GM21447 (cell line): ENCODE measurements at regions not wholly inside any gene's neighbourhood (a gene's known extent, or its start where the extent isn't known, plus 50 kb on each side); places are given as distances from the start of the nearest gene placed in this dataset.

Source experiments
- ATAC-seq: cut with Tn5 transposase; IDR thresholded peaks from one replicate; pipeline ENCODE4 v1.9.1; 2021; ENCODE audit not compliant: unreplicated experiment

DNA sequence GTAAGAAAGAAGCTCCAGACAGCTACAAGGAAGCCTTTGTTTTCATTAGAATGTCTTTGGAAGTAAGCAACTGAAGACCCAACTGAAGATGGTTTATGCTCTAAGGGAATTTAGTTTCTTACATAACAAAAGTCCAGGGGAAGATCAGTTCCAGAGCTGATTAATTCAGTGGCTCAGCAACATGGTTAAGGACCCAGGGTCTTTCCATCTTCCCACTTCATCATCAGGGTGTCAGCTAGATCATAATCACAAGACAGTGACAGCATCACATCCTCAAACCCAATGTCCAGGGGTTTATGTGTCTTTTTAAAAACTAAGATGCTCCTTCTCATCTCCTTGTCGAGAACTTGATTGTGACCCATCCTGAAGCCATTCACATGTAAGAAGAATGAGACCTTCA is 119.7 kb upstream of the PRDM1 start:
- ATAC-seq = no peak

DNA sequence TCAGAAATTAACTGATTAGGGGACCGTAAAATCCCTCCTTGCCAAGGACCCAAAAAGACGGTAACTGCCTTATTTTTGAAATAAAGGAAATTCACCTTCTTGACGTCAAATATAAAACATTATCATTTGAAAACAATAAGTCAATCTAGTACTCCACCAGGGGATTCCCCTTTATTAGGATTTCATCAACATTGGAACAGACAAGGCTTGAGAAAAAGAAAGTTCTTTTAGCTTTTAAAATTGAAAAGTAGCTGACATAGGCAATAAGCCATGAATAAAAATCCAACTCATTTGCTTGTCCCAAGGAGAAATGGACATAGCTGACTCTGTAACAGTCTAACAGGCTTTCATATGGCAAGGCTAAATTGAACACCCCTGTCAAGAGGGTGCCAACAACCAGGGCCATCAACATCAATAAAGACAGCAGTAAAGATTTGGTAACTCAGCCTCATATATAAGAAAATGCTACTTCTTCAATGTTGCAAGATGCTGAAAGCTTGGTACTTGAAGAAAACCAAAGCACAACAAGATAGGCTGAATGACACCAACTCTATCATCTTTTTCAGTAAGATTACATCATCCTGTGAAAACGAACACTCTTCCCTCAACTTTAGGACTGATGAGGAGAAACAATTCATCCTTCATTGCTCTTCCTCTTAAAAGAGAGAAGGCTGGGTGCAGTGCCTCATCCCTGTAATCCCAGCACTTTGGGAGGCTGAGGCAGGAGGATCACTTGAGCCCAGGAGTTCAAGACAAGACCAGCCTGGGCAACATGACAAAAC is 121.0 kb upstream of the PRDM1 start:
- ATAC-seq = no peak

DNA sequence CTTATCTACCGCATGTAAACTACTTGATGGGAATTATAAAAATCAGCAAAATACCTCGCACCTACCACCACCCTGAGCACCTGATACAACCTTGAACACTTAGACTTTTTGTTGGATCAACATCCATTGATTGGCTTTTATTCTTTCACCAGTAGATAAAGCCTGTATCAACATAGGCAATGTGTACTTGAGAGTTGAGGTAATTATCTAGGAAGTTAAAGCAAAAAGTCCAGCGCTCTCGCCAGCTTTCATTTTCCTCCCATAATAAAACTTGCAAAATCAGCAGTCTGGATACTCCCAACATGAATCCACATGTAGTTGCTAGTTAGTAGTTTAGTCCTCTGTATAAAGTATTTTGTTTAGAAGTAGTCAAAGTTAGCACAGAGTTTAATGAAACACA is 132.0 kb upstream of the PRDM1 start:
- ATAC-seq = no peak

DNA sequence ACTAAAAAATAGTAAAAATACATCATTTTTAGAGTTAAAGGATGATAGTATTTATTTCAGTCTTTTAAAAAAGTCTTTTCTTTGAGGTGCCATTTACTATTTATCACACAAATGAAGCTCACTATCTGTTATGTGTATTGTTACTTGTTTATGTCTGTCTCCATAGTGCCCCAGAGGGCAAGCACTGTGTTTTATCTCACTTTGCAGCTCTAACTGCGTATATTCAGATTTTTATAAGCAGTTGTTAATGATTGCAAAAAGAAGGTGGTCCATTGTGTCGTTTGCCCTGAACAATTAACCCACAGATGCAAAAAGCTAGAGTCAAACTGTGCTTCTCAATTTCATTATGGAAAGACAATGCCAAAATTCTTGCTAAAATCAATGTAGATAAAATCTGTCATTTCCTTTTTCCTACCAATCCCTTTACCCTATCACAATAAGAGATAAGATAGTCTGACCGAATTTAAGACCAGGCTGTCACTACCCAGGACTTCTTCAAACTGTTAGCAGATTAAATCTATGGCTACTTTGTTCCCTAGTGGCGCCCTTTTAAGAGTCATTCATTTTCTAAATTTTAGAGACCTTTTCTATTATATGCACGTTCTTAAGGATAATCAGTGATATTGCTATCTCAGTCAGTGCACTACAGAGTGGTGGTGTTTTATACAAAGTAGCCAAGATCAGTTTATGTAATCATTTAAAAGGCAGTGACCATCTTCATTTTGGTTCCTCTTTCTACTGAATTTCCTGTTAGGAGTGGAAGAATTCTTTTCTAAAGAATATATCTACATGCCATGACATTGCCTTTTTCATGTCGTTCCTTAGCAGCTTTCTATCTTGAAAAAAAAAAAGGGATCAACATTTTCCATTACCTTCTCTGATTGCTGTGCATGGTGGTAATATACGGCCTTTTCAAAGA is 133.1 kb upstream of the PRDM1 start:
- ATAC-seq = no peak

DNA sequence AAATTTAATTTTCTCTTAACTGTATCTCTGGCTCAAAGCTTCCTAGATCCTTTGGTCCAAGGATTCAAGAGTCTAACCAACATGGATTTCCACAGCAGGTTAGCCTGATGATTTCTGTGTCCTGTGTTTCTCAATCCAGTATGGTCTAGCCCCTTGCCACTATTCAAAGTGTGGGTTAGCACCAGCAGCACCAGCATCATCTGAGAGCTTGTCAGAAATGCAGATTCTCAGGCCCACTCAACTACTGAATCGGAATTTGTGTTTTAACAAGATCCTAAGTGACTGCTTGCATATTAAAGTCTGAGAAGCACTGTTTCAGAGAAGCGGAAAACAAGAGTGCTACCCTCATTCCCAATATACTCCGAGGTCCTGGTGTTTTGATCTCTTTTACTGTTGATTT is 133.8 kb upstream of the PRDM1 start:
- no peak for ATAC-seq

DNA sequence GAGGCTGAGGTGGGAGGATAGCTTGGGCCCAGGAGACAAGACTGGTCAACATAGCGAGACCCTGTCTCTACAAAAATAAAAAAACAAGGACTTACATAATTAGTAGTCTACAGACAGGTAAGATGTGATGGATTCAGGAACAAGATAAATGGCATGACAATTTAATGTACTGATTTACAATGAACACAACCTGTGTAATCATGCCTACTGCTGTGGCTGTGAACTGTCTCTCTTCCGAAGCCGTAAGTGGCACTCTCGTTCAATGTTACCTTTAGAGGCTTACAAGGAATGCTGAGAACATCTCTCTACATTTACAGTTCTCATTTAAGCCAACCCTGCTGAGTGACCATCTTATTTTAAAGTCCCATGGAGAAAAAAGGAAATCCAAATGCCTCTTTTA is 134.8 kb upstream of the PRDM1 start:
- no peak for ATAC-seq

DNA sequence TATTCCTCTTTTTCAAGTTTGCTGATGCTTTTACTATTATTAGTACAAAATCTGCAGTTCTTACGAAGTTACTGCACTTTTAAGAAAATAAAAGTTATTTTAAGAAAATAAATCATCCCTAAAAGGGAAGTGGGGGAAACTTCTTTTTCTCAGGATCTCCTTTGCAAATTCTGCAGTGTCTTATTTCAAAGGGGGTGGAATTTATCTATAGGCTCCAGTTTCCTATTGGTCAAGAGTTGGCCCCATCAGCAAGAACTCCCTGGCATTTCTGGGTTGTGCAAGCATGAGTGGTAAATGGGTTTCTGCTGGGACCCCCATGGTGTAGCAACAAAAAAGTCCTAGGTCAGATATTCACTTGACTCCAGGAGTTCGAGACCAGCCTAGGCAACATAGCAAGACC is 136.3 kb upstream of the PRDM1 start:
- no peak for ATAC-seq

DNA sequence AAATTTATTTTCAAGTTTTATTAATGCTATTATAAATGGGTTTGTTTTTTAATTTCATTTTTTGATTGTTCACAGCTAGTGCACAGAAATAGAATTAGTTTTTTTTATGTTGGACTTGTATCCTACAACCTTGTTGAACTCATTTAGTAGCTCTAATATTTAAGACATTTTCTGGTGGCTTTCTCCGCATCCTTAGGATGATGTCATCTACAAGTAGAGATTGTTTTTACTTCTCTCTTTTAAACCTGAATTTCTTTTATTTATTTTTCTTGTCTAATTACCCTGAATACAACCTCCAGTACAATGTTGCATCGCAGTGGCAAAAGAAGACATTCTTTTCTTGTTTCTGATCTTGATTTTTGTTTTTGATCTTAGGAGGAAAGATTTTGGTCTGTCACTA is 142.6 kb upstream of the PRDM1 start:
- no peak for ATAC-seq

DNA sequence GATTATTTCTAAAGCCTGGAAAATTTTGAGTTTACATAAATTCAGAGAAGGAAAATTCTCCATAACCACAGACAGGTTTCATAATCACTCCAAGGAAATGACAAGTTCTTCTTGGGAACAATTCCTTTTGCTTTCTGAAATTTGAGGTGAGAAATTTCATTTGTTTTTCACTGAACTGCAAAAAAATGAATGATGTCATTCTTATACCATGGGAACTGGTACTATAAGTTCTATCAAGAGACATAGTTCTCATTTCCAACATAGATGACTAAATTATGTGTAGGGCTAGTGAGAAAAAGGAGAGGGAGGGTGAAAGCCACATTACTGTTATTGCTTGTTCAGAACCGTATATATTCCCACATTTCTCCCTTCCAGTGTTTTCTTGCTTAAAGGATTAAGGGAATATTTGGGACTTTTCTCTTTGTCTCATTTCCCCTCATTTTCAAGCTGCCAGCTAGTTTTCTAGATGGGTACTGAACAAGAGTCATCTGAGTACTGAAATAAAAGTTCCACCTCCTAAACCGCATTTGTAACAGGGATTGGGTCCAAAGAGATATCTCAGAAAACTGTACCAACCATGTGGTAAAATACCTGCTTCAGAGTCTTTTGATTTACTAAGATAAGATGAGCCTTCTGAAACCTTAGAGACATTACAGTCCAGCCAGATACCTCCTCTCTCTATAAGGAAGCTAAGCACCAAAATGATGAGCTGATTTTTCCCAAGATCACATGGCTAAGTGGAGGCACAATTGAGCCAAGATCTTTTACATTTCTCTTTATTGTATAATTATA is 144.3 kb upstream of the PRDM1 start:
- no peak for ATAC-seq

DNA sequence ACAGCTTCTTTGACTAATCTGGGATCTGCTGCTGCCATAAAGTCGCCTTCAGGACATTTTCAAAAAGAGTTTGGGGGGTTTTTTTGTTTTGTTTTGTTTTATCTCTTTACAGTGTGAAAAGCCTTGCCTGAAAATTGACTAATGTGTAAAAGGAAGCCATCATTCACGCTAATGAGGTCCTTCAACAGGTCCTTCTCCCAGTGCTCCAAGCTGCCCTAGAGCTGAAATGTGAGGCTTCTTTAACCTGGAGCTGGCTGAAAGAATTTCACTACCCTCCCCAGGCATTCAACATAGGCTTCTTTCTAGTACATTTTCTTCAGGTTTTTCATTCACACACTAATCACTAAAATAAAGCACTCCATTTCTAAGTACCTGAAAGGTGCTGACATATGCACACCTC is 145.1 kb upstream of the PRDM1 start:
- no peak for ATAC-seq

DNA sequence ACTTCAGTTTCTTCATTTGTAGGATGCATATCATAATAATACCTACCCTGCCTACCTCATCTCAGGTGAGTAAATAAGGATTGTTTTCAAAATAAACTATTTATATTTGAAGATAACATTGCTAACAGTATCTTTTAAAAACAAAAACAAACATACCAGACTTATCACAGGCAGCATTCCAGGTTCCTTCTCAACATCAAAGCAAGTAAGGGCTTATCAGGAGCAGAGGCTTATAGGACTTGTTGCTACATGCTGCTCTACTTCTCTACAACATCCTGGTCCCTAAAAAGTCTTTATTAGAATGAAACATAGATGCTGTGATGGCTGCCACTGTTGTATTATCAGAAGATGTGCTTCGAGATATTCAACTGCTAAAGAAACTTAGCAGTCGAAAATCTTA is 149.2 kb upstream of the PRDM1 start:
- ATAC-seq = no peak

DNA sequence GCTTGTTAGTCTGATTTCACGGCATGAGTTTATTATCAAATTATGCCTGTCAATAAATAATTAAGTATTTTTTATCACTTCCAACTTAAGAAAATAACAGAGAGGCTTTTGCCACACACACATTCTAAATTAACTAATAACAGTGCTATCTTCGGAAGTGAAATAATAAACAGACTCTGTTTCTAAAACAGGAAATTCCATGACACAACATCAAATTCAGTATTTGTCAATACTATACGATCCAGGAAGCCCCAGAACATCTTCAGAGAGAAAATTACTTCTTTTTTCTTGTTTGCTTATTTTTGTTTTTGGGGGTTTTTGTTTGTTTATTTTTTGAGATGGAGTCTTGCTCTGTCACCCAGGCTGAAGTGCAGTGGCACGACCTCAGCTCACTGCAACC is 150.7 kb upstream of the PRDM1 start:
- no peak for ATAC-seq

DNA sequence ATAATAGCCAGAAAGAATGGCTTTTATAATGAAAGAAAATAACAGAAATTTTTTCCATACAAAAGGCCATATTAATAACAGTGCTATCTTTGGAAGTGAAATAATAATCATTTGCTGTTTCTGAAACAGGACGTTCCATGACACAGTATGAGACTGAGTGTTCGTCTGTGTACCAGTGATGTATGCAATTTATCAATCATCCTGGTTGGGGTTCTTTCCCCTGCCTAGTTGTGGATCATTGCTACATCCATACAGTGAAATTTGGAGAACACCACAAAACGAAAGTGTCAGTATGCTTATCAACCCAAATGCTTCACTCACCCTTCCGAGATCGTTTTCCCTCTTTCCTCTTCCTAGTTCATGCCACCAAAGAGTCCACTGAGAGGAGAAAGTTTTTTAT is 151.4 kb upstream of the PRDM1 start:
- ATAC-seq = no peak

DNA sequence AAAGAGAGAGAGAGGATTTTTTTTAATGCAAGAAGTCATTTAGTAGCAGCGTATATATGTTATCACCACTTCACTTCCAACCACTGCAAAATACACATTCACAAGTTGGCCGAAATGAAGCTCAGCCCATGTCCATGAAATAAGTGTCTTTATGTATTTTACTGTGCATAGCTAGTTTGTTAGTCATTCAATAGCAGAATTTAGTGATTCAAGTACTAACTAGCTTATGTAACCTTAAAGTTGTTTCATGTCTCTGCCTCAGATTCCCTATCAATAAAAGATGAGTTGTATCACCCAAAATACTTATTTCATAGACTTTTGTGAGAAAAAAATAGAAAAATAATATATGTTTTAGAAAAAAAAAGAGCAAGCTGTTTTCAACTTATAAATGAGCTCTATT is 153.7 kb upstream of the PRDM1 start:
- no peak for ATAC-seq

DNA sequence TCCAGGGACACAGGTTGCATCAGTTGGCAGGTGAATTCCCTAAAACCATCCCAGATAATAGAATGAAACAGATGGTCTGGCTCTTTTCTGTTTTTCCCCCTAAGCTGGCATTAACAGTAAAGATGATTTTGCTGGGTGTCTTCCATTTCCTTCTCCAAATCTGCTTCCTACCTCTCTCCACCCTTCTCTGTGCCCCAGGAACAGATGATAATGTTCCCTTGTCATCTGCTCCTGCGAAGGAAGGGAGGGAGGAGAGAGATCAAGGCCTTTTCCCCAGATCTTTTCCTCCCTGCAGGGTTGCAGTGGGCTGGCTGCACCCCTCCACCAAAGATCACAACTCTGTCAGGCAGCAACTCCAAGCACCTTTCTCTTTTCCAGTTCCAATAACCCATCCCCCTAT is 156.5 kb upstream of the PRDM1 start:
- no peak for ATAC-seq

DNA sequence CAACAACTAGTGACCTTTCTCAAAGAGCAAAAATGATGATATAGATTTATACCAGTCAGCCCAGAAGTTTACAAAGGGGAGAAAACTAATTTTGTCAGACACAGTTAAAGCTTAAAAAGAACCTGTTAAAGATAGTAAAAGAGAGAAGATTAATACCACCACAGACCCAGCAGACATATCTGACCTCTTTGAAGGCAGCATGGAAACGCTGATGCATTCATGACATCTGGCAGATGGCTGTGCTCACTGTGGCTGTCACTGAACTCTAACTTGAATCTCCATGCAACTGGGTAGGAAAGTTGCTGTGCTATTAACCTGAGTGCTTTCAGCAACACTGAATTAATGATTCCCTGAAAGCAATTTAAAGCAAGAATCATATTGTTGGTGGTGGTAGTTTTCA is 159.8 kb upstream of the PRDM1 start:
- no peak for ATAC-seq

DNA sequence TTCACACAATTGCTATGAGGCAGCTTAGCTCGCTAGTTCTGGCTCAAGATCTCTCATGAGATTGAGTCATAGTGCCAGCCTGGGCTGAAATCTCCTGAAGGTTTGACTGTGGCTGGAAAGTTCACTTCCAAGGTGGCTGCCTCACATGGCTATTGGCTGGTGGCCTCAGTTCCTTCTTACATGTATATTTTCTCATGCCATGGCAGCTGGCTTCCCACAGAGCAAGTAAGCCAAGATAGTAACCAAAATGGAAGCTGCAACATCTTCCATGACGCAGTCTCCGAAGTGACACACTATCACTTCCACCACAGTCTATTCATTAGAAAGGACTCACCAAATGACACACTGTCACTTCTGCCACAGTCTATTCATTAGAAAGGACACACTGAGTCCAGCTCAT is 160.4 kb upstream of the PRDM1 start:
- no peak for ATAC-seq

DNA sequence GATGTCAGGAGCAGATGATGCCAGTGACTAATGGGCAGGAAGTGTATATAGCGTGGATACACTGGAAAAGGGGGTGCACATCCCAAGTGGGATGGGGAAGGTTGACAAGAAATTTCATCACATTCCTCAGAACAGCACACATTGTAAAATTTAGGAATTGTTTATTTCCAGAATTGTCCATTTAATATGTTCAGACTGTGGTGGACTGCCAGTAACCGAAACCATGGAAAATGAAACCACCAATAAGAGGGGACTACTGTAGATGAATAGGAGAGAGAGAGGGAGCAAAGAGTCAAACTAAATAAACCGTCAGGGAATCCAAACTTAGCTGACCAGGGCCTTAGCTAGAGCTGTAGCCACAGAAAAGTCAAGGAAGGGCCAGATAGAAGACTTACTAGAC is 164.4 kb upstream of the PRDM1 start:
- ATAC-seq = no peak

DNA sequence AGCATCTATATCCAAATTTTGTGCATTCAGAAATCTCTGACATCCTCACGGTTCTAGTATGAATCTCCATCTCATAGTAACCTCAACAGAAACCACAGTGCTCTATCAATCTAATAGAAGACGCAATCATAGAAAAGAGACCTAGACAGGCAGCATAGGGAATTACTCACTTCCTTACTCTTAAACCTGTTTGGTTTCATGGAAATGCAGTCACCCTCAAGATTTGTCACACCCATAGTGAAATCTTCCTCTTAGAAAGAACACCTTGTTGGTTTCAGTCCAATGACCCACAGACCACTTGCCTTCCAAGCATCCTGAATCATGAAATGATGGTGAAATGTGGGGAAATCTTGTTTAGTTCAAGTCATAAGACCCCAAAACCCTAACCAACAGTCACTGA is 166.1 kb upstream of the PRDM1 start:
- no peak for ATAC-seq

DNA sequence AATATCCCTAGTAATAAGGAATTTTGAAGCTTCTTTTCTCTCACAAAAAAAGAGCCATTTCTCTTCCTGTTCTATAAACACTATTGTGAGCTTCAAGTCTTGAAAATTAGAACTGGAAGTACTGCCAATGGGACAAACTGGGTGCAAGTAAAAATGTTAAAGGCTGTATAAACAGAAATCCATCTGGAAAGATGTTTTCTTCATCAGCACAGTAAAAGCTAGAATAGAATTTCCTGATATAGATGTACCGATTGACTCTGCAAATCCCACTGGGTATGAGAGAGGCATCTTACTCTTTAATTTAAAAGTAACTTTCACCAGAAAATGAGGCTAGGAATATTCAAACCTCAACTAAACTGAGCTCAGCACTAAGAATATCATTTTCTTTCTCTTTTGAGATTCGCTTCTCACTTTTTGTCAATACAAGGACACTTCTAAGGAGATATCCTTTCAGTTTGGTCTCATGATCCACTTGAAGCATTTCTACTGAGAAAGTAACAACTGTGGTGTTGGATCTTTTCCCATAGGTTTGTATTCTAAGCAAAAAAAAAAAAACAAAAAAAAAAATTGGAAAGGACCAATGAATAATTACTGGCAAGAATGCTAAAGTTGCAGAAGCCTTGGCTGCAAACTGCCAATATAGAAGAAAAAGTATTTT is 169.0 kb upstream of the PRDM1 start:
- no peak for ATAC-seq

DNA sequence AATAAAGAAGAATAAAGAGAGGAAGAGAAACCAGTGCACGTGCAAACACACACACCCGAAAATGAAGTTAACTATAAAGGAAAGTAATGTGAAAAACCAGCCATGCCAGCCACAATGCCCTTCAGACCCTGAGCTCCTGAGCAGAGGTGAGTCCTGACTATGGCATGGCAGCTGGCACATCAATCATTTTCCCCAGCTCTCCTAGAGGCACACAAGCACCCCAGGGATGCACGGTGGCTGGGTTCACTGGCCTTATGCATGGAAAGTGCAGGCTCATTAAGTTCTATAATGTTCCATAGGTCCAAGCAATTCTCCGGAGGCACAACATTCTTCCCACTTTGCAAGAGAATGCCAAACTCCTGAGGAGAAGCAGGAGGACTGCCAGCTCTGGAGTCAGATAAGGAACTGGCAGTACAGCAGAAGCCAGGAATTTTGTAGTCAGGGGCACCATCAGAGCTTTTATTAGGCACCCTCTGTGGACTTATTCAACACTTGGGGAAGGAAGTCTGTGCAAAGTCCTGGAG is 175.0 kb upstream of the PRDM1 start:
- ATAC-seq = no peak
